Stimulated activated CD8-positive, alpha-beta memory T cell treated with anti-CD3 and anti-CD28 coated beads, Interleukin-2, amount 100 ng/mL, for 48 hours (primary cell): ENCODE measurements at regions not wholly inside any gene's neighbourhood (a gene's known extent, or its start where the extent isn't known, plus 50 kb on each side); places are given as distances from the start of the nearest gene placed in this dataset.
A peak's percentile ranks its signal among the peaks of the same experiment; 100 is the strongest.
"Not testable (repeated sequence)": the region's sequence is repeated elsewhere in the genome, so short reads cannot be mapped to it uniquely, and the experiment has no call there.

Source experiments
- DNase-seq, 2 donors: peaks; one replicate each; pipeline ENCODE4 v3.0.0-alpha.2; 2020; ENCODE audit warnings: low read depth in 2 of 2

- no peak for DNase-seq
These were observed 94.3 kb upstream of the FRMD4A start for GRCh38 chr10:14425034-14425433.

DNA sequence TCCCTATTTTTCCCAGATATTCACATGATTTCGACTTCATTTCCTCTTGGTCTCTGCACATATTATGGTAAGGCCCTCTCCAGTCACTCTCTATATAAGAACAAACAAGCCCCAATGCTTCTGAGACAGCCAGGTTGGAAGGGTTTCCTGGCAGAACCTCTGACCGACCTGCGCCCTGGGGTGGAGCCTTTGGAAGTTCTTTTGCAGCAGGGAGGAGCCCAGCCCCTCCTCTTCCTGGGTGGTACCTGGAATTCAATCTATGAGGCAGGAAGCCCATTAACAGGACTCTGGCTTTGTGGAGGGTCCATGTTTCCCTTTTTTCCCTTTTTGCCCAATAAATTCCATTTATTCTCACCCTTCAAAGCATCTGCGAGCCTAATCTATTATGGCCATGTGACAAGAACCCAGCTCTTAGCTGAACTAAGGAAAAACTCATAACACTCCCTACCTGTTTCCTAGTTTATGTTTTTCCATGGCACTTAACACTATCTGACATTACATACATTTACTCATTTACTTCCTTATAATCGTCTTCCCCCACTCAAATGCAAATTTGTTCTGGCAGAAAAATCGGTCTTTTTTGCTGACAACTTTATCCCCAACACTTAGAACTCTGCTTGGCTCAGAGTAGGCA lies 92.5 kb upstream of the FRMD4A start:
- DNase-seq, result no peak

DNA sequence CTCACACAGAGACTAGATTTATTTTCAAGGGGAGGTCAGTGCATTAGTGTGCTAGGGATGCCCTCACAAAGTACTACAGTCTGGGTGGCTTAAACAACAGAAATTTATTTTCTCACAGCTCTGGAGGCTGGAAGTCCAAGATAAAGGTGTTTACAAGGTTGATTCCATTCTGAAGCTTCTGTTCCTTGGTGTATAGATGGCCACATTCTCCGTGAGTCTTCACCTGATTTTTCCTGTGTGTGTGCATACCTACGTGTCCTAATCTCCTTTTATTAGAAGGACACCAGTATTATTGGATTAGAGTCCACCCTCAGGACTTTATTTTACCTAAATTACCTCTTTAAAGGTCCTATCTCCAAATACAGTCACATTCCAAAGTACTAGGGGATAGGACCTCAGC lies 91.7 kb upstream of the FRMD4A start:
- DNase-seq, result no peak

DNA sequence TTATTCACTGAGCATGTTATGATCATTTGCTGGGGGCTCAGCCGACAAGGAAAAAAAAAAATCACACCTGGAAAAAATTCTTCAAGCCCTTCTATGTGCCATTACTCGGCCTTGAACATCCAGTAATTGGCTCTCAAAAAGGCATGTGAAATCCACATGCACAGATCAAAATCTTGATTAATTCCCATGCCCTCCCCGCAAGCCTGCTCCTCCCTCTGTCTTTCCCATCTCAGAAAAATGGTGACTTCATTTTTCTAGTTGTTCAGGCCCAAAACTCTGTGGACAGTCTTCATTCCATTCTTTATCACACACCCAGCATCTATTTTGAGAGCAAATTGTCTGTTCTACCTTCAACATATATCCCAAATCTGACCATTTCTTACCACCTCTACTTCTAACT lies 91.2 kb upstream of the FRMD4A start:
- no peak for DNase-seq

GRCh38 chr10:14417336-14417735 lies 86.6 kb upstream of the FRMD4A start:
- not testable (repeated sequence) for DNase-seq

GRCh38 chr10:14416308-14416700 lies 85.6 kb upstream of the FRMD4A start:
- DNase-seq, result no peak

DNA sequence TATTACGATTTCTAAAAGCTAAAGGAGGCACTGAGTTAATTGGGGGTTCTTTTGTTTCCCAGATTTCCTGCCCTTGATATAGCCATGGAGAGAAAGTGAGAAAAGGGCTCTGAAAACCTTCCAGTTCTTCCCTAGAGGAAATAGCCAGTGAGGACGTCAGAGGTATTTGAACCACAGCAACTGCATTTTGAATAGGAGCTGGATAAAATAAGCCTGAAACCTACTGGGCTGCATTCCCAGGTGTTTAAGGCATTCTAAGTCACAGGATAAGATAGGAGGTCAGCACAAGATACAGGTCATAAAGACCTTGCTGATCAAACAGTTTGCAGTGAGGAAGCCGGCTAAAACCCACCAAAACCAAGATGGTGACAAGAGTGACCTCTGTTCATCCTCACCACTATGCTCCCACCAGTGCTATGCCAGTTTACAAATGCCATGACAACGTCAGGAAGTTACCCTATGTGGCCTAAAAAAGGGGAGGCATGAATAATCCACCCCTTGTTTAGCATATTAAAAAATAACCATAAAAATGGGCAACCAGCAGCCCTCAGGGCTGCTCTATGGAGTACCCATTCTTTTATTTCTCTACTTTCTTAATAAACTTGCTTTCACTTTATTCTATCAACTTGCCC lies 85.1 kb upstream of the FRMD4A start:
- DNase-seq, result no peak

- DNase-seq, result no peak
These were observed 84.2 kb upstream of the FRMD4A start for GRCh38 chr10:14414901-14415300.

- no peak for DNase-seq
These were observed 82.8 kb upstream of the FRMD4A start for GRCh38 chr10:14413523-14413922.

- DNase-seq, result no peak
These were observed 81.9 kb upstream of the FRMD4A start for GRCh38 chr10:14412624-14413023.

DNA sequence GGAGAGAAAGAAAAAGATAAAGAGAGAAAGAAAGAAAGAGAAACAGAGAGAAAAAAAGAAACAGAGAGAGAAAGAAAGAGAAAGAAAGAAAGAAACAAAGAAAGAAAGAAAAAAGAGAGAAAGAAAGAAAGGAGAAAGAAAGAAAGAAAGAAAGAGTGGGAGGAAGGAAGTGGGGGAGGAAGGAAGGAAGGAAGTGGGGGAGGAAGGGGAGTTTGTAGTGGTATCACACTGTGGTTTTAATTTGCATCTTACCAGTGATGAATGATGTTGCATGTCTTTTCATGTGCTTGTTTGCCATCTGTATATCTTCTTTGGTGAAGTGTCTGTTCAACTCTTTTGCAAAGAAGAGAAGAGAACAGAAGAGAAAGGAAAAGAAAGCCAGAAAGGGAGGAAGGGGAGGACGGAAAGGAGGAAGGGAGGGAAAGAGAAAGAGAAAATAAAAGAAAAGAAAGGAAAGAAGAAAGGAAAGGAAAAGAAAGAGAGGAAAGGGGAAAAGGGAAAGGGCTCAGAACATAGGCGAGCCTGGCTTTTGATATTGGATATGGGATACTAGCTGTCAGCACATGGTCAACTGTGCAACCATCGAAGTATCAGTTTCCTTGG lies 79.2 kb upstream of the FRMD4A start:
- no peak for DNase-seq

DNA sequence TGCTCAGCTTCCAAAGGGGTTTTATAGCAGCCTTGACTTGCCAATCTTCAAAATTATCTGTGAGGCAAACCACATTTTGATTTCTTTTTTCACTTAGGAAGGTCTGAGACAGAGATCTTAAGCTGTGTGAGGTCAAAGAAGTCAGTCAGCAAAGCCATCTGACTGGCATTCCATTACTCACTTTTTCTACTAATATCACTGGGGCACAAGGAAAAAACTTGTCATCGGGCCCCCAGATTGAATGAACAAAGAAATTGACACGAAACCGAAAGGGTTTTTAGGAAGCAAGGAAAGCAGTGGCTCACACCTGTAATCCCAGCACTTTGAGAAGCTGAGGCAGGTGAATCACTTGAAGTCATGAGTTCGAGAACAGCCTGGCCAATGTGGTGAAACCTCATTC lies 78.5 kb upstream of the FRMD4A start:
- DNase-seq, result peak; percentile 7 to 23

DNA sequence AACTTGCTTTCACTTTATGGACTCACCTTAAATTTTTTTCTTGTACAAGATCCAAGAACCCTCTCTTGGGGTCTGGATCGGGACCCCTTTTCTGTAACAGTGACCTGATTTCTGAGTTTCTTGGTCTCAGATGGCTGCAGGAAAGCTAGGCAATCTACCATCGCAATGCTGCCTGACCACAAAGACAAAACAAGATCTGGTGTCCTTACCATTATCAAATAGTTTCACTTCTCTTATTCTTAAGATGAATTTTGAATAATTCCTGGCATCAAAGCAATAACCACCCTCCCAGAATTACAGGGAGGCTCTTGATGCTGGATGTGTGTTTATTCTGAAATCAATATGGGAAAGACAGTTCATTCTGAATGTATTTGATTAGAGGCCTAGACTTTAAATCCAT lies 77.4 kb upstream of the FRMD4A start:
- no peak for DNase-seq

DNA sequence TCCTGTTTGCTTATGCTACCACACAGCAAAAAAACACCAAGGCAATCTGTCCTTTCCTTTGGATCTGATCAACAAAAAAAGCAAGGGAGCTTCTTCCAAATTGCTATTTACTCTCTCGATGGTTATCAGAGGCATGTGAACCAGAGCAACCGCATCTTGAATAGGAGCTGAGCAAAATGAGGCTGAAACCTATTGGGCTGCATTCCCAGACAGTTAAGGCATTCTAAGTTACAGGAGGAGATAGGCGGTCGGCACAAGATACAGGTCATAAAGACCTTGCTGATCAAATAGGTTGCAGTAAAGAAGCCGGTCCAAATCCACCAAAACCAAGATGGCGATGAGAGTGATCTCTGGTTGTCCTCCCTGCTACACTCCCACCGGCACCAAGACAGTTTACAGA lies 76.8 kb upstream of the FRMD4A start:
- DNase-seq, result no peak

DNA sequence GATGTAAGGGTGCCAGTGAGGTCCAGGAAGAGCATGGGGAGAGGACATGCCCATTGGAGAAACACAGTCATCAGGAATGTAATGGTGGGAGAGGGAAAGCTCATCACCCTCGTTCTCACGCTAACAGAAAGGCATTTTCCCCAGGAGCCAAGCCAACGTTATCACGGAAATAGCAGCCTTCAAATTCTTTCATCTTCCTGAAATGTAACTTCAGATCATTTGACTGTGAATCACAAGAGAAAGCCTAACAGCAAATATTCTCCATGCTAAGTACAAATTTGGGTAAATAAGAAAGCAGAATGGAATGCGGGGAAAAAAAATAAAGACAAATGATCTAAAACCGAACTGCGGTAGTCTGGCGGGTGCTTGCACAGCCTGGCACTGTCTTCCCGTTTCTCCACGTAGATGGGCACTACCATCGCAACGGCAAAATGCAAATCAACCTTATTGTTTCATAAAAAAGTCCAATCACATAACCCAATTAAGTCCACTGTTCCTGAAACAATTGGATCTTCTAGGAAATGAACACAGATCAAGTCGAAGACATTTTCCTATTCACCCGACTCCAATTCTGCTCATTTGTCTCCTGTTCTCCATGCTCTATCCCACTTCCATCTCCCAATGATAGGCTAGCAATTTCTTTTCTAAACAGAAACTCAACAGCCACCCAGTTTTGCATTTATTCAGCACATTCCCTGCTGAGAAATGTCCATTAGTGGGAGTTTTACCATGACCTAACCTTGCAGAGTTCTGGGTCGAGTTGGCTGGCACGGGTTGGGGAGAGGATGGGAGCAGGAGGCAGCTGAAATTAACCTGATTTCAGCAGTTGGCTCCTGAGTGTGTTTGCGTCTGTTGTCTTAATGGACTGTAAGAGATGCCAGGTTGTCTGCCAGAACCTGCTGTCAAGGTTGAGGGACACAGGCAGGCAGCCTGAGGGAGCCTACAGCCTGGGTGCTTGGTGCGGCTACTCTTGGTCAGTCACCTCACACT lies 74.6 kb upstream of the FRMD4A start:
- DNase-seq, result no peak

GRCh38 chr10:14403881-14404623 lies 73.3 kb upstream of the FRMD4A start:
- DNase-seq, result no peak

DNA sequence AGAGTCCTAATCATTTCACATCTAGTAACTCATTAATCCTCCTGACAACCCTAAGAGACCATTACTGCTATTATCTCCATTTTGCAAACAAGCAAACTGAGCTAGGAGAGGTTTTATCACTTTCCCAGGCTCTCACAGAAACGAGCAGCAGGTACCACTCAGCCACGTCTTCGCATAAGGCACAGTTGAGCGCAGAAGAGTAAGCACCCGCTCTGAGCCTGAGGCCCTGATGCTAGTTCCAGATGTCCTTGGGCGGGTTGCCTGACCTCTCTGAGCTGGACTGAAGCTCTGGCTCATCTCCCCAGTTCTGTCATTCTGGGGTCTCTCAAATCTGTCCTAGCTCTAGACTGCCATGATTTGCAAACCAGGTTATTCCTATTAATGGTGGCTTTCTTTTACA lies 72.6 kb upstream of the FRMD4A start:
- no peak for DNase-seq

- DNase-seq, result no peak
These were observed 68.9 kb upstream of the FRMD4A start for GRCh38 chr10:14399641-14400040.

DNA sequence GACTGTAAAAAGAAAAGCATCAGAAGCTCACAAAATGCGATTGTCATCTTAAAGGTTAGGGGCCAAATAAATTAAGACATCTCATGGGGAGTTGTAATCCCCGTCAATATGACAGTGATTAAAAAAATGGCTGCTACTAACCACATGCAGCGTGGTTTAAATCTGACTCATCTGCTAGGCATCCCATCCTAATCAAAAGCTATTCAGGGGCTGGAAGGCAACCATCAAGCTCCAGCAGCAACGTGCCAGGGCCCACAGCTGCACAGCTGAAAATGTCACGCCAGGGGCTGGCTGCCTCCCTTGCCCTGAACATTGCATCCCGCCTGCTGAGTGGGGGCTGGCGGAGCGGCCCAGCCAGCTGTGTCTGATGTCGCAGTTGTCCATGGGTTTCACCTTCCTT lies 66.3 kb upstream of the FRMD4A start:
- DNase-seq, result no peak

GRCh38 chr10:14396411-14397048 lies 65.8 kb upstream of the FRMD4A start:
- no peak for DNase-seq

GRCh38 chr10:14394179-14394578 lies 63.5 kb upstream of the FRMD4A start:
- DNase-seq, result no peak
